Upper lobe of left lung (tissue), 6 donors: ENCODE measurements at regions not wholly inside any gene's neighbourhood (a gene's known extent, or its start where the extent isn't known, plus 50 kb on each side); places are given as distances from the start of the nearest gene placed in this dataset.

ENCODE experiments used
- ATAC-seq, 2 donors: fragments of 200-7000 bp; cut with Tn5 transposase; one replicate each; pipeline ENCODE4 v1.9.1; 2022; ENCODE audit warnings: mild to moderate bottlenecking in 2 of 2, moderate library complexity in 2 of 2; ENCODE audit not compliant: low FRiP score in 2 of 2
- DNase-seq, 2 donors: peaks; one replicate each; pipeline ENCODE4 v3.0.0-alpha.2; 2019 to 2020
- H3K27ac ChIP-seq, 4 donors: fragments of 200-600 bp; sonication (generic); one replicate each; pipeline ENCODE4 v1.5.1; 2016 to 2019
- H3K27me3 ChIP-seq, 4 donors: fragments of 200-600 bp; sonication (generic); one replicate each; pipeline ENCODE4 v1.5.1; 2017 to 2019
- H3K36me3 ChIP-seq, 4 donors: fragments of 200-600 bp; sonication (generic); one replicate each; pipeline ENCODE4 v1.5.1; 2016 to 2019
- H3K4me1 ChIP-seq, 4 donors: fragments of 200-600 bp; sonication (generic); one replicate each; pipeline ENCODE4 v1.5.1; 2018 to 2019
- H3K4me3 ChIP-seq, 4 donors: fragments of 200-600 bp; sonication (generic); one replicate each; pipeline ENCODE4 v1.5.1; 2017 to 2019; ENCODE audit warnings: mild to moderate bottlenecking in 2 of 4, moderate library complexity in 1 of 4
- H3K9me3 ChIP-seq, 4 donors: fragments of 200-600 bp; sonication (generic); one replicate each; pipeline ENCODE4 v1.5.1; 2018 to 2019
- CTCF ChIP-seq, 6 experiments: fragments of 450-650 bp in 4 of 6; fragments of 200-600 bp in 2 of 6; sonication (generic) in 2 of 6; IDR thresholded peaks; one replicate each; pipeline ENCODE4 v1.5.1; 2016 to 2019; ENCODE audit warnings: antibody characterized with exemption in 6 of 6
- EP300 ChIP-seq, 4 donors: sonication (generic); formaldehyde crosslinking; IDR thresholded peaks; one replicate each; pipeline ENCODE4 v1.5.1; 2017; ENCODE audit warnings: antibody characterized with exemption in 4 of 4, control low read depth in 2 of 4
- POLR2A ChIP-seq, 4 donors: fragments of 450-650 bp; IDR thresholded peaks; one replicate each; pipeline ENCODE4 v1.5.1; 2016 to 2017; ENCODE audit warnings: antibody characterized with exemption in 4 of 4, mild to moderate bottlenecking in 2 of 4
- POLR2AphosphoS5 ChIP-seq, 2 donors: sonication (generic); formaldehyde crosslinking; IDR thresholded peaks; one replicate each; pipeline ENCODE4 v1.5.1; 2017; ENCODE audit warnings: antibody characterized with exemption in 2 of 2
- WGBS, 2 donors: methylation state at CpG; one replicate each; pipeline ENCODE4 v1.1.5; 2017 to 2018; 5-methylcytosine and 5-hydroxymethylcytosine counted together
- donor health status: DM: no; HTN: no; CAD: no; lungs with moderate emphysema.
- donor health status: DM: no; HTN: yes; CAD: no; lungs with severe emphysema.

GRCh38 chr3:34405159-34405558 lies 606.7 kb downstream of the PDCD6IP start:
- ATAC-seq, result no peak
- DNase-seq, result no peak
- 32 to 53% methylated on average over 1 of the region's 1 CpG for WGBS, 2 donors
- Histone ChIP-seq H3K4me1 (no peaks in the 10 kb centered on the region), H3K36me3 (no peaks in the 10 kb centered on the region), H3K4me3 (no peak overlapping the region), H3K27me3 (no peaks in the 10 kb centered on the region), H3K27ac (no peak overlapping the region), H3K9me3 (no peaks in the 10 kb centered on the region)
- TF ChIP-seq CTCF (IDR thresholded peaks at IDR 0.05) (no peak), POLR2AphosphoS5 (IDR thresholded peaks at IDR 0.05) (no peak), EP300 (IDR thresholded peaks at IDR 0.05) (no peak), POLR2A (IDR thresholded peaks at IDR 0.05) (no peak)

GRCh38 chr3:34407281-34407680 lies 608.9 kb downstream of the PDCD6IP start:
- WGBS, 2 donors, result 45 to 67% methylated on average over 1 of the region's 1 CpG
- no peak for TF ChIP-seq CTCF (IDR thresholded peaks at IDR 0.05)
- no peak for TF ChIP-seq POLR2AphosphoS5 (IDR thresholded peaks at IDR 0.05)
- no peak for TF ChIP-seq POLR2A (IDR thresholded peaks at IDR 0.05)
- TF ChIP-seq EP300 (IDR thresholded peaks at IDR 0.05), result no peak
- no peak overlapping the region for H3K4me3 ChIP-seq
- ATAC-seq (no peak), DNase-seq (no peak)
- H3K27me3 ChIP-seq, result no peaks in the 10 kb centered on the region
- no peaks in the 10 kb centered on the region for H3K36me3 ChIP-seq
- H3K4me1 ChIP-seq, result no peaks in the 10 kb centered on the region
- no peak overlapping the region for H3K27ac ChIP-seq
- H3K9me3 ChIP-seq, result no peaks in the 10 kb centered on the region

GRCh38 chr3:34408088-34408487 lies 609.7 kb downstream of the PDCD6IP start:
- Histone ChIP-seq H3K4me3 (no peak overlapping the region), H3K27me3 (no peaks in the 10 kb centered on the region), H3K9me3 (no peaks in the 10 kb centered on the region), H3K27ac (no peak overlapping the region), H3K4me1 (no peaks in the 10 kb centered on the region), H3K36me3 (no peaks in the 10 kb centered on the region)
- WGBS, 2 donors, result 83 to 85% methylated on average over 3 of the region's 3 CpGs
- DNase-seq, result no peak
- ATAC-seq, result no peak
- no peak for TF ChIP-seq CTCF (IDR thresholded peaks at IDR 0.05)
- TF ChIP-seq POLR2AphosphoS5 (IDR thresholded peaks at IDR 0.05), result no peak
- TF ChIP-seq POLR2A (IDR thresholded peaks at IDR 0.05), result no peak
- no peak for TF ChIP-seq EP300 (IDR thresholded peaks at IDR 0.05)

- Histone ChIP-seq H3K9me3 (no peaks in the 10 kb centered on the region), H3K27me3 (no peaks in the 10 kb centered on the region), H3K4me1 (no peaks in the 10 kb centered on the region), H3K4me3 (no peak overlapping the region), H3K27ac (no peak overlapping the region), H3K36me3 (no peaks in the 10 kb centered on the region)
- WGBS, 2 donors, result 76 to 94% methylated on average over 1 of the region's 1 CpG
- no peak for DNase-seq
- ATAC-seq, result no peak
- TF ChIP-seq EP300 (IDR thresholded peaks at IDR 0.05), result no peak
- TF ChIP-seq POLR2A (IDR thresholded peaks at IDR 0.05), result no peak
- TF ChIP-seq POLR2AphosphoS5 (IDR thresholded peaks at IDR 0.05), result no peak
- TF ChIP-seq CTCF (IDR thresholded peaks at IDR 0.05), result no peak
These were observed 613.2 kb downstream of the PDCD6IP start for GRCh38 chr3:34411596-34411995.

- no peaks in the 10 kb centered on the region for H3K4me1 ChIP-seq
- no peaks in the 10 kb centered on the region for H3K36me3 ChIP-seq
- H3K4me3 ChIP-seq, result no peak overlapping the region
- no peaks in the 10 kb centered on the region for H3K27me3 ChIP-seq
- 48 to 84% methylated on average over 1 of the region's 1 CpG for WGBS, 2 donors
- DNase-seq (no peak), ATAC-seq (no peak)
- TF ChIP-seq POLR2A (IDR thresholded peaks at IDR 0.05) (no peak), CTCF (IDR thresholded peaks at IDR 0.05) (no peak), POLR2AphosphoS5 (IDR thresholded peaks at IDR 0.05) (no peak), EP300 (IDR thresholded peaks at IDR 0.05) (no peak)
- no peak overlapping the region for H3K27ac ChIP-seq
- H3K9me3 ChIP-seq, result no peaks in the 10 kb centered on the region
These were observed 621.4 kb downstream of the PDCD6IP start for GRCh38 chr3:34419801-34420200.
